ES-I3 (cell line): ENCODE measurements at regions not wholly inside any gene's neighbourhood (a gene's known extent, or its start where the extent isn't known, plus 50 kb on each side); places are given as distances from the start of the nearest gene placed in this dataset.
"Not testable (repeated sequence)": the region's sequence is repeated elsewhere in the genome, so short reads cannot be mapped to it uniquely, and the experiment has no call there.

ENCODE experiments used
- H3K36me3 ChIP-seq: 2 replicates; pipeline ENCODE4 v1.6.1; 2013; ENCODE audit warnings: mild to moderate bottlenecking, low read length, control low read depth, moderate library complexity; ENCODE audit not compliant: insufficient read depth
- H3K4me1 ChIP-seq: 2 replicates; pipeline ENCODE4 v1.6.1; 2013; ENCODE audit warnings: mild to moderate bottlenecking, control low read depth, low read length; ENCODE audit not compliant: insufficient read depth
- H3K9ac ChIP-seq: 2 replicates; pipeline ENCODE4 v1.6.1; 2013; ENCODE audit warnings: low read depth, mild to moderate bottlenecking, low read length, moderate library complexity
- H3K9me3 ChIP-seq: 2 replicates; pipeline ENCODE4 v1.6.1; 2013; ENCODE audit warnings: mild to moderate bottlenecking, low read length, moderate library complexity; ENCODE audit not compliant: control insufficient read depth, insufficient read depth

DNA sequence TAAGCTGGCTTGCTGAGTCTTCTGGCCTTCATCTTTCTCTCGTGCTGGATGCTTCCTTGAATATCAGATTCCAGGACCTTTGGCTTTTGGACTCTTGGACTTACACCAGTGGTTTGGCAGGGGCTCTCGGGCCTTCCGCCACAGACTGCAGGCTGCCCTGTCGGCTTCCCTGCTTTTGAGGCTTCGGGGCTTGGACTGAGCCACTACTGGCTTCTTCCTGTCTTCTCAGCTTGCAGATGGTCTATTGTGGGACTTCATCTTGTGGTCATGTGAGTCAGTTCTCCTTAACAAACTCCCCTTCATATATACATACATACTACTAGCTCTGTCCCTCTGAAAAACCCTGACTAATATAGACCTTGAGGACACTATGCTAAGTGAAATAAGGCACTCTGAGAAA is 78.3 kb upstream of the SSBP2 start:
- Histone ChIP-seq H3K9ac (no peak overlapping the region), H3K9me3 (no peaks in the 10 kb centered on the region), H3K36me3 (no peaks in the 10 kb centered on the region), H3K4me1 (no peaks in the 10 kb centered on the region)

DNA sequence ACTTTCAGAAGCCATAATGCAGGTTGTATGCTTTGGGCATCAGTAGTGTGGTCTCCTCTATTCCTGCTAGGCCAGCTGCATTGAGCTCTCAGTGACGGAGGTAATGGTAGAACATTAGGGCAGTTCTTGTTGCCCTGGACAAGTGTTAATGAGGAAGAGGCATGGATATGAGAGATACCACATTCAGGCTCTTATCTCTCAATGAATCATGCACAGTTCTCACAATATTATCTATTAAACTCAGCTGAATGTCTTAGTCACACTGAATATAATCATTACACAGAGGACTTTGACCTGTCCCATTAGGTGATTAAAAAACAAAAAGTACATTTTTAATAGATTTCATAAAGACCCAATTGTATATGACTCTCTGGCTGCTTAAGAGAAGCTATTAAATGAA is 76.6 kb upstream of the SSBP2 start:
- H3K9ac ChIP-seq, result no peak overlapping the region
- no peaks in the 10 kb centered on the region for H3K4me1 ChIP-seq
- H3K9me3 ChIP-seq, result no peaks in the 10 kb centered on the region
- no peaks in the 10 kb centered on the region for H3K36me3 ChIP-seq

DNA sequence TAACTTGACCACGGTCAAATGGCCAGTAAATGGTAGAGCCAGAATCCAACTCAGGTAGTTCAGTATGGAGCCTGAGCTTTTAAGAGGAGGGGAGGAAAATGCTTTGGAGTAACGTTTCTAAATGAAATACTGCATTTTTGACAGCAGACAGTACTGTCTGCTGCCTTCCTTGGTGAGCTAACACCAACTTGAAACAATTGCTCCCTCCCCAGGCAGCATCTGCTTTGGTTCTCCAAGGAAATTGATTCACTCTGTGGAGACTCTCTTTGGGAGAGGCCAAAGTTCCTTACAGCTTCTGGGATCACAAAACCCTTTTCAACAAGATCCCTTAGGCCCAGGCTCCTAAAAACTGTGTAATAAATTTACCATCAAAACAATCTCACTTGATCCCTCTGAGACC is 75.2 kb upstream of the SSBP2 start:
- Histone ChIP-seq H3K9ac (no peak overlapping the region), H3K4me1 (no peaks in the 10 kb centered on the region), H3K36me3 (no peaks in the 10 kb centered on the region), H3K9me3 (no peaks in the 10 kb centered on the region)

DNA sequence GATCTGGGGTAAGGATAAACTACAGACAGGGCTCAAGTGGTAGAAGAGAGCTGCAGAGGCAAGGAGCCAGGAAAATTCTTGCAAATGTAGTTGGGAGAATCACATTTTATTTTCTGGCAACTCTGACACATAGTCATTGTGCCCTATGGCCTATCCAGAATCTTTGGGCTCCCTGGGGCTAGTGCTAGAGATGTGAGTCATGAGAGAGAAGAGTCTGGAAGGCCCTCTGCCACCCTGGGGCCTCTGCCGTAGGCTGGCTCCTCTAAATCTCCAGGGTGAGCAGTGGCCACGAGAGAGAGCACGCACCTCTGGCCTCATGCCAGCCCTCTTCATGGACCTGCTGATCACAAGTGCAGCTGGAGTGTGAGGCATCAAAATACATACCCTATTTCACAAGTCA is 74.3 kb upstream of the SSBP2 start:
- Histone ChIP-seq H3K4me1 (no peaks in the 10 kb centered on the region), H3K36me3 (no peaks in the 10 kb centered on the region), H3K9ac (no peak overlapping the region), H3K9me3 (no peaks in the 10 kb centered on the region)

DNA sequence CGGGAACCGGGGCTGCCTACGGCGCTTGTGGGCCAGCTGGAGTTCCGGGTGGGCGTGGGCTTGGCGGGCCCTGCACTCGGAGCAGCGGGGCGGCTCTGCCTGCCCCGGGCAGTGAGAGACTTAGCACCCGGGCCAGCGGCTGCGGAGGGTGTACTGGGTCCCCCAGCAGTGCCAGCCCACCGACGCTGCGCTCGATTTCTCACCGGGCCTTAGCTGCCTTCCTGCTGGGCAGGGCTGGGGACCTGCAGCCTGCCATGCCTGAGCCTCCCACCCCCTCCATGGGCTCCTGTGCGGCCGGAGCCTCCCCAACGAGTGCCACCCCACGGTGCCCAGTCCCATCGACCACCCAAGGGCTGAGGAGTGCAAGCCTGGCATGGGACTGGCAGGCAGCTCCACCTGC is 72.8 kb upstream of the SSBP2 start:
- H3K9me3 ChIP-seq, H3K4me1 ChIP-seq, H3K9ac ChIP-seq, H3K36me3 ChIP-seq: not testable (repeated sequence)

DNA sequence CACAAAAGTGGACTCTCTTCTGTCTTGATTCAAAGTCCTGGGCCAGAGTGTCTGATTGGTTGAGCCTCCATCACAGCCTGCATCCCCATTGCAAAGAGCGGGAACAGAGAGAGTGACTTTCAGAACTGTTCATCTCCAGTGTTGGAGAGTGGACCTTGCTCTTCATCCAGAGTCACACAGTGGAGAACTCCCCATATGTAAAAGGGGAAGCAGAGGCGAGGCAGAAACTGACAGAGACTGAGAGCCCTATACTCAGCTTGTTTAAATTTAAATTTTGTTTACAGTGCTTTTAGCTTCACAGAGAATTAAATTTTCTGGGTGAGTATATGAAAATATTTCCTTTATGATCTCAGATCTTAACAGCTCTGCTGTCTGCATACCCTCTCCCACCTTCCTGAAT is 70.0 kb upstream of the SSBP2 start:
- no peaks in the 10 kb centered on the region for H3K36me3 ChIP-seq
- H3K4me1 ChIP-seq, result no peaks in the 10 kb centered on the region

DNA sequence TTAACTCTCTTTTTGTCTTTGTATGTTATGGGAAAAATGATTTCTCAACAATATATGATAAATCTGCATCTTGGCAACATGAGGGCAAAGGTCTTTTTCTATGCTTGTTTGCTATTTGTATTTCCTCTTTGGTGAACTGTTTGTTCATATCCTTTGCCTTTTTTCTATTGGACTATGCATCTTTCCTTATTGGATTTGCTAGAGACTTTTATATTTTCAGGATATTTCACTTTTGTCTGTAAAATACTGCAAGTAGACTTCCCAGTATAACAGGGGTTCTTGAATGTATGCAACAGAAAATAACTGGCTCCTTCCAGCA is 69.4 kb upstream of the SSBP2 start:
- H3K9ac ChIP-seq, result no peak overlapping the region
- H3K9me3 ChIP-seq, result no peaks in the 10 kb centered on the region
- no peaks in the 10 kb centered on the region for H3K36me3 ChIP-seq
- H3K4me1 ChIP-seq, result no peaks in the 10 kb centered on the region

More for the DNA sequence above, 70.0 kb upstream of the SSBP2 start:
- H3K9ac ChIP-seq, result no peak overlapping the region
- H3K9me3 ChIP-seq, result no peaks in the 10 kb centered on the region

DNA sequence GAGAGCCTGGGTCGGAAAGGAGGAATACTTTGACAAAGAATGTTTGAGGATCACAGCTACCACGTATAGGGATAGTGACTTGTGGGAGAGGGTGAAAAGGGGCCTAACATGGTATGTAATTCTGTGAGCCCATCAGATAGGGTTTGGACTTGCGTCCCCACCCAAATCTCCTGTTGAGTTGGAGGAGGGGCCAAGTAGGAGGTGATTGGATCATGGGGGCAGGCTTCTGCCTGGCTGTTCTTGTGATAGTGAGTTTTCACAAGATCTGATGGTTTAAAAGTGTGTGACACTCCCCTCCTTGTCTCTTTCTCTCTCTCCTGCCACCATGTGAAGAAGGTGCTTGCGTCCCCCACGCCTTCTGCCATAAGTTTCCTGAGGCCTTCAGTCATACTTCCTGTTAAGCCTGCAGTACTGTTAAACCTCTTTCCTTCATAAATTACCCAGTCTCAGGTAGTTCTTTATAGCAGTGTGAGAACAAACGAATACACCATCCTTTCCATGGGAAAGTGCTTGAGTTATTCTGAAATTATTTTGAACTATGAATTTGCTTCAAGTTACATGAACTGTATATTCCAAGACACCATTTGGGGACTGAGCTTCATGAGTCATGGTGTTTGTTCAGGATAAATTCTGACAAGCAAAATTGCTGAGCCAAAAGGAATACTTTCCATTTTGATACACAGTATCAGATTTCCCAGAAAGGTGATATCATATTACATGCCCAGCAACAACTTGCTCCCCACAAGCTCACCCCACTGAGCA is 68.8 kb upstream of the SSBP2 start:
- Histone ChIP-seq H3K4me1 (no peaks in the 10 kb centered on the region), H3K9me3 (no peaks in the 10 kb centered on the region)

DNA sequence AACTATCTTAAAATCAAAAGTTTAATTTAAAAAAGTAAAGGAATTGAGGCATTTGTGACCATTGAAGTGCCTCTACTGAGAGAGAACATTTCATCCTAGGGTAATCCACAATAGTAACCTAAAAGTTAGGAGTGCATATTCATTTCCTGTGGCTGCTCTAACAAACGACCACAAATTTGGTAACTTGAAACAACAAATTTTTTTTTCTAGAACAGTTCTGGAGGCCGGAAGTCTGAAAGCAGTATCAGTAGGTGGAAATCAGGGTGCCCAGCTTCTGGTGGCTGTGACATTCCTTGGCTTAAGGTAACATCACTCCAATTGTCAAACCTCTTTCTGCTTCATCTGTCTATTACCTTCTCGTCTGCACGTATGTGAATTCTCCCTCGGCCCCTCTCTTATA is 67.1 kb upstream of the SSBP2 start:
- Histone ChIP-seq H3K9me3 (no peaks in the 10 kb centered on the region), H3K4me1 (no peaks in the 10 kb centered on the region; the same call in 1 of the 2 replicates), H3K36me3 (no peaks in the 10 kb centered on the region), H3K9ac (no peak overlapping the region)

More for the DNA sequence above, 68.8 kb upstream of the SSBP2 start:
- Histone ChIP-seq H3K9ac (no peak overlapping the region), H3K36me3 (no peaks in the 10 kb centered on the region)

DNA sequence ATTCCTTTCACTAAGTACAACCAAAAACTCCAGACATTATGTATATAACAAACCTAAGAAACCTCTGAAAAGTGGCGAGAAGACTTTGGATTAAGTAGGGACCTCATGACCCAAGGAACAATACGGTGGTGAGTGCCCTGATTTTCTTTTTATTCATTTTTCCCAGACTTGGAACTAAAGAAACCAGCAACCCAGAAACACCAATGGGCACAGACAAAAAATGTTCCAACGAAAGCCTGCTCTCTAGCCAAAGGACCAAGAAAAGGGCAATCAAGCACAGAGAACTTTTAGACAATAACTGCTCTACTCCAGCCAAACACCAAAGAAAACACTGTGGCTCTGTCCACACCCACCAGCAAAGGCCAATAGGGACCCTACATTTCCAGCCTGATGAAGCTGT is 66.2 kb upstream of the SSBP2 start:
- H3K9me3 ChIP-seq, result no peaks in the 10 kb centered on the region
- no peaks in the 10 kb centered on the region for H3K36me3 ChIP-seq
- no peak overlapping the region for H3K9ac ChIP-seq
- no peaks in the 10 kb centered on the region; the same call in 1 of the 2 replicates for H3K4me1 ChIP-seq

DNA sequence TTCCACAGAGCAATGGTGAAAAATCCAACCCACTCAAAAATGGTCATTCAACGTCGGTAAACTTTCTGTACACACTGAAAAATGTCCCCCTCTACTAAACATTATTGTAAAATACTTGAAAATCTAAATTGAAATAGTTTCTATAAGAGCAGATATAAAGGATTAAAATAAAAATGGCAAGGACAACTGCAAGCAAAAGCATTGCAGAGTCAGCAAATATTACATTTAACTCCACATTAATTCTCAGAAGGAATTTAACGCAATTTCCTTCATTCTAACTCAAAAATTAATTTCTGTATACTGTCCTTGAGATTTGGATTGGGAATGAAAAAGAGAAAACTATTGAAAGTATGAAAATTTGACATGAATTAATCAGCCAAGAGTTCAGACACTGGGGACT is 64.4 kb upstream of the SSBP2 start:
- Histone ChIP-seq H3K9me3 (no peaks in the 10 kb centered on the region), H3K36me3 (no peaks in the 10 kb centered on the region), H3K9ac (no peak overlapping the region), H3K4me1 (no peaks in the 10 kb centered on the region; the same call in 1 of the 2 replicates)

DNA sequence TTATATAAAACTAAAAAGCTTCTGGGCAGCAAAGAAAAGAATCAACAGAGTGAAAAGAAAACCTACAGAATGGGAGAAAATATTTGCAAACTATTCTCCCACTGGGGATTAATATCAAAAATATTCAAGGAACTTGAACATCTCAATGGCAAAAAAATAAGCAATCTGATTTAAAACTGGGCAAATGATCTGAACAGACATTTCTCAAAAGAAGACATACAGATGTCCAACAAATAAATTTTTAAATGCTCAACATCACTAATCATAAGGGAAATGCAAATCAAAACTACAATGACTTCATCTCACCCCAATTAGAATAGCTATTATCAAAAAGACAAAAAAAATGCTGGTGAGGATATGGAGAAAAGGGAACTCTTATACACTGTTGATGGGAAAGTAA is 57.2 kb upstream of the SSBP2 start:
- Histone ChIP-seq H3K9me3 (no peaks in the 10 kb centered on the region; the same call in 1 of the 2 replicates), H3K36me3 (no peaks in the 10 kb centered on the region), H3K9ac (no peak overlapping the region), H3K4me1 (no peaks in the 10 kb centered on the region)

DNA sequence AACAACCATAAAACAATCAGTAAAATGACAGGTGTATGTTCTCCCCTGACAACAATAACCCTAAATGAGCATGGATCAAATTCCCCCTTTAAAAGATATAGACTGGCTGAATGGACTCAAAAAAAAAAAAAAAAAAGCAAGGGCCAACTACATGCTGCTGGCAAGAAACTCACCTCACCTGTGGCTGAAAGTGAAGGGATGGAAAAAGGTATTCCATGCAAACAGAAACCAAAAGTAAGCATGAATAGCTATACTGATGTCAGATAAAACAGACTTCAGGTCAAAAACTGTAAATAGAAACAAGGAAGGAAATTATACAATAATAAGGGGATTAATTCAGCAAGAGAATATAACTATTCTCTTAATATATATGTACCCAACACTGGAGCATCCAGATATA is 54.2 kb upstream of the SSBP2 start:
- H3K4me1 ChIP-seq, result 0 out of 2 replicates have a peak, but pooled peaks cover 5% of the 10 kb centered on the region
- no peaks in the 10 kb centered on the region for H3K36me3 ChIP-seq
- H3K9ac ChIP-seq, result no peak overlapping the region
- H3K9me3 ChIP-seq, result no peaks in the 10 kb centered on the region; the same call in 1 of the 2 replicates

DNA sequence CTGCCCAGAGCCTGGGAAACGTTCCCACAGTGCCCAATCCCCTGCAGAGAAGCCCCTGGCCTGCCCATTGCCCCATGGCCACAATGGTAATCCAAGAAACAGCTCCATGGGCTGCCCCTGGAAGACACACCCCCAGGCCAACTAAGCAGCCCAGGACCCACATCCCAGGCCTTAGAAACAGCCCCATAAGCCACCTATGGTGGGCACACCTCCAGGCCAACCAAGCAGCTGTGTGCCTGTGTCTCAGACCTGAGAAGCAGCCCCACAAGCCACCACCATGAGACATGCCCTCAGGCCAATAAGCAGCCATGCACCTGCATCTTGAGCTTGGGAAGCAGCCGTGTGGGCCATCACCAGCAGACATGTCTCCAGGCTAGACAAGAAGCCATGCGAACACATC is 52.9 kb upstream of the SSBP2 start:
- Histone ChIP-seq H3K4me1 (0 out of 2 replicates have a peak, but pooled peaks cover 5% of the 10 kb centered on the region), H3K36me3 (no peaks in the 10 kb centered on the region), H3K9ac (no peak overlapping the region), H3K9me3 (no peaks in the 10 kb centered on the region; the same call in 1 of the 2 replicates)

DNA sequence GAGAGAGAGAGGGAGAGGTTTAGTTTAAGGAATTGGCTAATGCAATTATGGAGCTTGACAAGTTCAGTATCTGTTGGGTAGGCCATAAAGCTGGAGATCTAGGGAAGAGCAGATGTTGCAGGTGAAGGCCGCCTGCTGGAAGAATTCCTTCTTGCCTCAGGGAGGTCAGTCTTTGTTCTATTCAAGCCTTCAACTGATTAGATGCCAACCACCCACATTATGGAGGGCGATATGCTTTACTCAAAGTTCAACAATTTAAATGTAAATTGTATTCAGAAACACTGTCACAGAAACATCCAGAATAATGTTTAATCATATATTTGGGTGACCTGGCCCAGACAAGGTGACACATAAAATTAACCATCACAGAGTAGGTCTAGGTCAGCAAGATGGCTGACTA is 51.7 kb upstream of the SSBP2 start:
- H3K36me3 ChIP-seq, result no peaks in the 10 kb centered on the region
- H3K9me3 ChIP-seq, result no peaks in the 10 kb centered on the region
- no peak overlapping the region for H3K9ac ChIP-seq
- peaks cover 11% of the 10 kb centered on the region; the same call in 1 of the 2 replicates for H3K4me1 ChIP-seq
